HUES6 (cell line): ENCODE measurements at regions not wholly inside any gene's neighbourhood (a gene's known extent, or its start where the extent isn't known, plus 50 kb on each side); places are given as distances from the start of the nearest gene placed in this dataset.

Experiments used
- H3K27ac ChIP-seq: 2 replicates; pipeline ENCODE4 v1.7.0; 2013; ENCODE audit warnings: low read depth, mild to moderate bottlenecking, low read length, inconsistent platforms
- H3K27me3 ChIP-seq: 2 replicates; pipeline ENCODE4 v1.6.1; 2013; ENCODE audit warnings: low read length; ENCODE audit not compliant: control insufficient read depth, insufficient read depth
- H3K36me3 ChIP-seq: 2 replicates; pipeline ENCODE4 v1.6.1; 2013; ENCODE audit warnings: low read length; ENCODE audit not compliant: control insufficient read depth, insufficient read depth
- H3K4me1 ChIP-seq: 2 replicates; pipeline ENCODE4 v1.6.1; 2013; ENCODE audit warnings: low read length; ENCODE audit not compliant: control insufficient read depth, insufficient read depth
- H3K4me3 ChIP-seq: 2 replicates; pipeline ENCODE4 v1.5.1; 2013; ENCODE audit warnings: low read depth, low read length
- H3K9ac ChIP-seq: one replicate; pipeline ENCODE4 v1.6.1; 2013; ENCODE audit warnings: mild to moderate bottlenecking, low read length
- H3K9me3 ChIP-seq: 2 replicates; pipeline ENCODE4 v1.6.1; 2013; ENCODE audit warnings: low read depth, low read length; ENCODE audit not compliant: control insufficient read depth, insufficient read depth

GRCh38 chr9:119781886-119782285, 412.7 kb upstream of the BRINP1 start:
- no peak overlapping the region for H3K4me3 ChIP-seq
- no peaks in the 10 kb centered on the region for H3K4me1 ChIP-seq
- H3K27ac ChIP-seq = no peak overlapping the region
- no peak overlapping the region for H3K9ac ChIP-seq
- no peaks in the 10 kb centered on the region for H3K27me3 ChIP-seq
- no peaks in the 10 kb centered on the region for H3K36me3 ChIP-seq
- no peaks in the 10 kb centered on the region for H3K9me3 ChIP-seq

GRCh38 chr9:119775410-119775809, 406.2 kb upstream of the BRINP1 start:
- Histone ChIP-seq H3K4me3 (no peak overlapping the region), H3K27me3 (no peaks in the 10 kb centered on the region), H3K36me3 (no peaks in the 10 kb centered on the region), H3K4me1 (peaks cover 15% of the 10 kb centered on the region), H3K9me3 (no peaks in the 10 kb centered on the region), H3K27ac (no peak overlapping the region), H3K9ac (no peak overlapping the region)

- H3K27ac ChIP-seq = no peak overlapping the region
- no peaks in the 10 kb centered on the region for H3K27me3 ChIP-seq
- H3K9me3 ChIP-seq = no peaks in the 10 kb centered on the region
- H3K4me1 ChIP-seq = peaks cover 15% of the 10 kb centered on the region
- no peaks in the 10 kb centered on the region for H3K36me3 ChIP-seq
- H3K4me3 ChIP-seq = no peak overlapping the region
- no peak overlapping the region for H3K9ac ChIP-seq
Observed at GRCh38 chr9:119773823-119774222, 404.6 kb upstream of the BRINP1 start.

- no peak overlapping the region for H3K4me3 ChIP-seq
- H3K36me3 ChIP-seq = no peaks in the 10 kb centered on the region
- no peaks in the 10 kb centered on the region for H3K9me3 ChIP-seq
- no peak overlapping the region for H3K27ac ChIP-seq
- H3K9ac ChIP-seq = no peak overlapping the region
- peaks cover 20% of the 10 kb centered on the region for H3K4me1 ChIP-seq
- H3K27me3 ChIP-seq = no peaks in the 10 kb centered on the region
Observed at GRCh38 chr9:119771341-119771740, 402.1 kb upstream of the BRINP1 start.

- Histone ChIP-seq H3K9me3 (no peaks in the 10 kb centered on the region), H3K36me3 (no peaks in the 10 kb centered on the region), H3K27ac (no peak overlapping the region), H3K4me3 (no peak overlapping the region), H3K4me1 (peaks cover 5% of the 10 kb centered on the region; the same call in 1 of the 2 replicates), H3K9ac (no peak overlapping the region), H3K27me3 (no peaks in the 10 kb centered on the region)
Observed at GRCh38 chr9:119768266-119768665, 399.0 kb upstream of the BRINP1 start.

GRCh38 chr9:119765632-119766175, 396.5 kb upstream of the BRINP1 start:
- no peaks in the 10 kb centered on the region for H3K9me3 ChIP-seq
- no peak overlapping the region for H3K9ac ChIP-seq
- no peaks in the 10 kb centered on the region for H3K36me3 ChIP-seq
- peaks cover 5% of the 10 kb centered on the region; the same call in 1 of the 2 replicates for H3K4me1 ChIP-seq
- no peak overlapping the region for H3K27ac ChIP-seq
- no peaks in the 10 kb centered on the region for H3K27me3 ChIP-seq
- H3K4me3 ChIP-seq = no peak overlapping the region

GRCh38 chr9:119763260-119763659, 394.0 kb upstream of the BRINP1 start:
- H3K9ac ChIP-seq = no peak overlapping the region
- H3K9me3 ChIP-seq = no peaks in the 10 kb centered on the region
- H3K36me3 ChIP-seq = no peaks in the 10 kb centered on the region
- H3K4me3 ChIP-seq = no peak overlapping the region
- no peak overlapping the region for H3K27ac ChIP-seq
- H3K4me1 ChIP-seq = peaks cover 3% of the 10 kb centered on the region; the same call in 1 of the 2 replicates
- H3K27me3 ChIP-seq = no peaks in the 10 kb centered on the region

- H3K4me1 ChIP-seq = no peaks in the 10 kb centered on the region
- H3K9ac ChIP-seq = no peak overlapping the region
- H3K36me3 ChIP-seq = no peaks in the 10 kb centered on the region
- H3K9me3 ChIP-seq = no peaks in the 10 kb centered on the region
- no peak overlapping the region for H3K27ac ChIP-seq
- no peaks in the 10 kb centered on the region for H3K27me3 ChIP-seq
- H3K4me3 ChIP-seq = no peak overlapping the region
Observed at GRCh38 chr9:119761812-119762211, 392.6 kb upstream of the BRINP1 start.

- Histone ChIP-seq H3K9me3 (no peaks in the 10 kb centered on the region), H3K27me3 (no peaks in the 10 kb centered on the region), H3K4me3 (no peak overlapping the region), H3K36me3 (no peaks in the 10 kb centered on the region), H3K27ac (no peak overlapping the region), H3K4me1 (no peaks in the 10 kb centered on the region), H3K9ac (no peak overlapping the region)
Observed at GRCh38 chr9:119758990-119759389, 389.8 kb upstream of the BRINP1 start.

GRCh38 chr9:119758241-119758640, 389.0 kb upstream of the BRINP1 start:
- Histone ChIP-seq H3K27me3 (no peaks in the 10 kb centered on the region), H3K9me3 (no peaks in the 10 kb centered on the region), H3K4me1 (no peaks in the 10 kb centered on the region), H3K4me3 (no peak overlapping the region), H3K36me3 (no peaks in the 10 kb centered on the region), H3K9ac (no peak overlapping the region), H3K27ac (no peak overlapping the region)

GRCh38 chr9:119739476-119739875, 370.2 kb upstream of the BRINP1 start:
- H3K9me3 ChIP-seq = peaks cover 4% of the 10 kb centered on the region; the same call in 1 of the 2 replicates
- no peak overlapping the region for H3K27ac ChIP-seq
- H3K4me3 ChIP-seq = no peak overlapping the region
- 0 out of 2 replicates have a peak, but pooled peaks cover 5% of the 10 kb centered on the region for H3K4me1 ChIP-seq
- no peak overlapping the region for H3K9ac ChIP-seq
- H3K36me3 ChIP-seq = no peaks in the 10 kb centered on the region
- no peaks in the 10 kb centered on the region for H3K27me3 ChIP-seq
